ENCODE measurements at regions not wholly inside any gene's neighbourhood (a gene's known extent, or its start where the extent isn't known, plus 50 kb on each side); places are given as distances from the start of the nearest gene placed in this dataset.

GRCh38 chr11:129268371-129268770 is 76.2 kb upstream of the ARHGAP32 start:
- H3K4me1 Mint-ChIP-seq (ENCODE audit: unreplicated experiment) = peaks cover 3% of the 10 kb centered on the region
- DNase-seq (ENCODE audit: extremely low spot score, unreplicated experiment) = no peak
- no peaks in the 10 kb centered on the region for H3K9me3 Mint-ChIP-seq (ENCODE audit: unreplicated experiment)
- no peaks in the 10 kb centered on the region for H3K36me3 Mint-ChIP-seq (ENCODE audit: unreplicated experiment)
- H3K4me3 Mint-ChIP-seq (ENCODE audit: unreplicated experiment) = no peak overlapping the region
- no peak for TF ChIP-seq CTCF (IDR thresholded peaks at IDR 0.05)
- no peak overlapping the region for H3K27ac Mint-ChIP-seq (ENCODE audit: unreplicated experiment)
- no peaks in the 10 kb centered on the region for H3K27me3 Mint-ChIP-seq (ENCODE audit: unreplicated experiment)

GRCh38 chr11:129267716-129268115 is 75.6 kb upstream of the ARHGAP32 start:
- no peak for DNase-seq (ENCODE audit: extremely low spot score, unreplicated experiment)
- H3K4me1 Mint-ChIP-seq (ENCODE audit: unreplicated experiment) = peaks cover 3% of the 10 kb centered on the region
- H3K27ac Mint-ChIP-seq (ENCODE audit: unreplicated experiment) = no peak overlapping the region
- no peaks in the 10 kb centered on the region for H3K27me3 Mint-ChIP-seq (ENCODE audit: unreplicated experiment)
- H3K9me3 Mint-ChIP-seq (ENCODE audit: unreplicated experiment) = no peaks in the 10 kb centered on the region
- TF ChIP-seq CTCF (IDR thresholded peaks at IDR 0.05) = no peak
- H3K36me3 Mint-ChIP-seq (ENCODE audit: unreplicated experiment) = no peaks in the 10 kb centered on the region
- no peak overlapping the region for H3K4me3 Mint-ChIP-seq (ENCODE audit: unreplicated experiment)

- H3K27me3 Mint-ChIP-seq (ENCODE audit: unreplicated experiment) = no peaks in the 10 kb centered on the region
- no peak overlapping the region for H3K27ac Mint-ChIP-seq (ENCODE audit: unreplicated experiment)
- H3K36me3 Mint-ChIP-seq (ENCODE audit: unreplicated experiment) = no peaks in the 10 kb centered on the region
Measured at GRCh38 chr11:129266536-129266935, 74.4 kb upstream of the ARHGAP32 start.

GRCh38 chr11:129265125-129265788 is 73.1 kb upstream of the ARHGAP32 start:
- Mint-ChIP-seq H3K4me3 (ENCODE audit: unreplicated experiment) (no peak overlapping the region), H3K9me3 (ENCODE audit: unreplicated experiment) (no peaks in the 10 kb centered on the region), H3K27me3 (ENCODE audit: unreplicated experiment) (no peaks in the 10 kb centered on the region), H3K36me3 (ENCODE audit: unreplicated experiment) (no peaks in the 10 kb centered on the region), H3K4me1 (ENCODE audit: unreplicated experiment) (peaks cover 8% of the 10 kb centered on the region), H3K27ac (ENCODE audit: unreplicated experiment) (no peak overlapping the region)
- TF ChIP-seq CTCF (IDR thresholded peaks at IDR 0.05) = no peak
- no peak for DNase-seq (ENCODE audit: extremely low spot score, unreplicated experiment)

More at GRCh38 chr11:129266536-129266935, 74.4 kb upstream of the ARHGAP32 start:
- Mint-ChIP-seq H3K4me1 (ENCODE audit: unreplicated experiment) (peaks cover 6% of the 10 kb centered on the region), H3K9me3 (ENCODE audit: unreplicated experiment) (no peaks in the 10 kb centered on the region), H3K4me3 (ENCODE audit: unreplicated experiment) (no peak overlapping the region)
- TF ChIP-seq CTCF (IDR thresholded peaks at IDR 0.05) = no peak
- DNase-seq (ENCODE audit: extremely low spot score, unreplicated experiment) = no peak

GRCh38 chr11:129264114-129264513 is 72.0 kb upstream of the ARHGAP32 start:
- Mint-ChIP-seq H3K4me1 (ENCODE audit: unreplicated experiment) (peaks cover 11% of the 10 kb centered on the region), H3K9me3 (ENCODE audit: unreplicated experiment) (no peaks in the 10 kb centered on the region), H3K36me3 (ENCODE audit: unreplicated experiment) (no peaks in the 10 kb centered on the region), H3K27ac (ENCODE audit: unreplicated experiment) (no peak overlapping the region), H3K27me3 (ENCODE audit: unreplicated experiment) (no peaks in the 10 kb centered on the region), H3K4me3 (ENCODE audit: unreplicated experiment) (no peak overlapping the region)
- TF ChIP-seq CTCF (IDR thresholded peaks at IDR 0.05) = no peak
- no peak for DNase-seq (ENCODE audit: extremely low spot score, unreplicated experiment)

Data from osteocyte (in vitro differentiated cells).